ENCODE measurements at regions not wholly inside any gene's neighbourhood (a gene's known extent, or its start where the extent isn't known, plus 50 kb on each side); places are given as distances from the start of the nearest gene placed in this dataset.

GRCh38 chr10:88181902-88182600, 318.6 kb downstream of the PTEN start:
- intact Hi-C loops (cut with DNase I) = no loop called here
- DNase-seq (ENCODE audit: low spot score) = no peak

GRCh38 chr10:88182601-88182930, 319.1 kb downstream of the PTEN start:
- no peak for DNase-seq (ENCODE audit: low spot score)
- intact Hi-C loops (cut with DNase I) = no loop called here

DNA sequence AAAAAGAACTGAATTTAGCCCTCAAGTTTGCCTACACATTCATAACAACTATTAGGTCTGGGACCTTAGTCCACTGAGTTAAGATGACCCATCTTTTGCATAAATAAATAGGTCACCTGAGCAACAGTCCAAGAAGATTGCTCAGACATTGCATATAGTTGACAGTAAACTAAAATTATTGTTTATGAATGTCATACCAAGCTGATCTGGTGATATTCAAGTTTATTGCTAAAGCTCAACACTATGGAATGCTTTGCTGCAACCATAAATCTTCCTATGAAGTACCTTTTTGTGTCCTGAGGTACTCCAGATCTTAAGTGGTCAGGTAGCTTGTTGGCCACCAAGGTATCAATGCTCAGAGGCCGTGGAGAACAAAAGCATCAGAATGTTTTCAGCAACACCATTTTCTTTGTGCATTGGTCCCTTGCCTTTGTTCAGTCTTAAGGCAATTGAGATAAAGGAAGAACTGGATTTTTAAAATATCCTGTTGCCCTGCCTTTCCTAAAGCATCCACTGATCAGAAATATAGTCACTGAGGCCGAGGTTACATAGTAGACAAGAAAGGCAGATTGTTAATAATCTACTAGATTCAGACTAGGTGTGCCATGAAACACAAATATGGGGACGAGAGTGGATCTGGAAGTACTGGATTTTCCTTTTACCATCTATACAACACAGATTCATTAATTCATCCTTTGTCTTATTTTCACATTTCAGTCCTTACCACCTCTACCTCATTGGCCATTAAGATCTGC, 321.3 kb downstream of the PTEN start:
- intact Hi-C loops (cut with DNase I) = no loop called here

GRCh38 chr10:88185830-88186229, 322.4 kb downstream of the PTEN start:
- intact Hi-C loops (cut with DNase I) = no loop called here
- DNase-seq (ENCODE audit: low spot score) = no peak

More for the DNA sequence above, 321.3 kb downstream of the PTEN start:
- DNase-seq (ENCODE audit: low spot score) = no peak

GRCh38 chr10:88186335-88186734, 322.9 kb downstream of the PTEN start:
- intact Hi-C loops (cut with DNase I) = no loop called here
- DNase-seq (ENCODE audit: low spot score) = no peak

DNA sequence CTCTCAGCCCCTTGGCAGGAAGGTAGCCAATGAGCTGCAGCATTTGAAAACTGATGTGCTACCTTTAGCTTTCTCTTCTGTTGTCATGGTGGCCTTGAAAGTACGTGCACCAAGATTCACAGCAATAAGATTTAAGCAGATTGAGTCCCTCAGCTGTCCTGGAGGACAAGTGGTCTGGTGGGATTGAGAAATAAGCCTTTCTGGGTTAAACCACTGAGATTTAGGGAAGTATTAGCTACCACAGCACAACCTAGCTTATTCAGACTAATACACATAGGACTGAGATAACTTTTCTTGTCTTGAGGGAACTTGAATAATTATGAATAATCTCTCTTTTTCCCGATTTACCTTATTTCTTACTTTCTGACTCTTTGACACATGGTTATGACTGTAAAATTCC, 324.0 kb downstream of the PTEN start:
- no peak for DNase-seq (ENCODE audit: low spot score)
- intact Hi-C loops (cut with DNase I) = no loop called here

GRCh38 chr10:88190123-88190522, 326.7 kb downstream of the PTEN start:
- intact Hi-C loops (cut with DNase I) = no loop called here
- no peak for DNase-seq (ENCODE audit: low spot score)

- intact Hi-C loops (cut with DNase I) = no loop called here
- no peak for DNase-seq (ENCODE audit: low spot score)
Observed at GRCh38 chr10:88190540-88191235, 327.3 kb downstream of the PTEN start.

DNA sequence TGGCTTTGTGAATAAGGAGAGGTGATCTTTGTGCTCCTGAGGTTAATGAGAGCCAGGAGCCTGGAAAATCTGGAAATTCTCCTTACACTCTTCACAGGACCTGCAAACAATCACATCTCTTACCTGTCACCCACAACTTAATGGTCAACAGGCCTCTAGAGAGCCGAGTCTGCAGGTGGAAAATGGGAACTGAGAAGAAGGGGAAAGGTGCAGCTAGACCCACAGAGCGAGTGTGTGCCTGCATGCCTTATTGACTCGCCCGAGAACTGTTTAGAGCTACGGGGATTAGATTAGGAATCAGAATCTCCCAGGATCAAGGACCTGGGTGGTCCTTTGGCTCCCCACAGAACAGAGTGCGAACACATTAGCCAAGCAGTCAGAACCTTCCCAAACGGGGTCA, 329.6 kb downstream of the PTEN start:
- intact Hi-C loops (cut with DNase I) = no loop called here
- no peak for DNase-seq (ENCODE audit: low spot score)

DNA sequence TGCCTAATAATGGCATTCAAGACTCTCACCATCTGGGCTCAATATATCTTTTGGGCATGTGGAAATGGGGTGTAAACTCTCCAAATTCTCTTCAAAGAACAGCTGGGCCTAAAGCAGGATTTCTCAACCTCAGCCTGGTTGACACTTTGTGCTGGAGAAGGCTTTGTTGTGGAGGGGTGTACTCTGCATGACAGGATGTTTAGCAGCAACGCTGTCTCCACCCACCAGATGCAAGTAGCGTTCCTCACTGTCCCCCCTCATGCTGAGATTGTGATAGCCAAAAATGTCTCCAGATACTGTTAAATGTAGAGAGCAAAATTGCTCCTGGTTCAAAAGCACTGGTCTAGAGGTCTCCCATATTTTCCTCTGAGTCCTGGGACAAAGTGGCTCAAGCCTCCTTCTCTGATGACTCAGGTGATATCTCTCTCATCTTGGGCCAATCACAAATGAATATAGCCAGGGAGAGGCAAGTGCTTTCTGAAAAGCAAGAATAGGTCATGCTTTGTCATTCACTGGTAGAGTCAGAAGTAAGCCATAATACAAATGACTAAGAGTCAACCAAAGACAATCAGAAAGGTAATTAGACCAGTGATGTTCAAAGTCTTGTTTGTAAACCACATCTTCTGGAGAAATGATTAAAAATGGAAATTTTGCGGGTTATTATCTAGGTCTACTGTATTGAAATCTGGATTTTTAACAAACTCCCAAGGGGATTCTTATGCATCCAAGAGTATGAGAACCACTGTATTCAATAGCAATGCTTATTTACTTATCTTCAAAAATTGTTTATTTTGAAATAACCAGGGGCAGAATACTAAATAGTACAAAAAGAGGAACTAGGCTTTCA, 330.8 kb downstream of the PTEN start:
- DNase-seq (ENCODE audit: low spot score) = no peak
- intact Hi-C loops (cut with DNase I) = no loop called here

GRCh38 chr10:88194961-88195367, 331.5 kb downstream of the PTEN start:
- no peak for DNase-seq (ENCODE audit: low spot score)
- intact Hi-C loops (cut with DNase I) = no loop called here

- intact Hi-C loops (cut with DNase I) = no loop called here
- DNase-seq (ENCODE audit: low spot score) = no peak
Observed at GRCh38 chr10:88195841-88196240, 332.4 kb downstream of the PTEN start.

DNA sequence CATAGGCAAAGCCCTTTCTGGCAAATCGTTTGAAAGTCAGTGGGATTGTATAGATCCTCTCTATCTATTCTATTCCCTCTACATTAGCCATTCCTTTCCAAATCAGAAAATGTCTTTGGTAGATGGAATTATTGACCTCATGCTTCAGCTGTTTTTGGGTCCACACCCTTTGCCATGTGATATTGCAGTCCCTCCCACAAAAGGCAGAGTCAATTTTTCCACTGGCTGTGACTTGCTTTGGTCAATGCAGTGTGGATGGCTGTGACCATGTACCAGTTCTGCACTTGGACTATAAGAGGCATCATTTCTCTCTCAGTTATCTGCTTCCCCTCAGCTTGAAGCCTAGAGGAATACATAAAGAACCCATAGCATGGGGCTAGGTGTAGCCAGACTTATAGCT, 332.9 kb downstream of the PTEN start:
- no peak for DNase-seq (ENCODE audit: low spot score)
- intact Hi-C loops (cut with DNase I) = no loop called here

DNA sequence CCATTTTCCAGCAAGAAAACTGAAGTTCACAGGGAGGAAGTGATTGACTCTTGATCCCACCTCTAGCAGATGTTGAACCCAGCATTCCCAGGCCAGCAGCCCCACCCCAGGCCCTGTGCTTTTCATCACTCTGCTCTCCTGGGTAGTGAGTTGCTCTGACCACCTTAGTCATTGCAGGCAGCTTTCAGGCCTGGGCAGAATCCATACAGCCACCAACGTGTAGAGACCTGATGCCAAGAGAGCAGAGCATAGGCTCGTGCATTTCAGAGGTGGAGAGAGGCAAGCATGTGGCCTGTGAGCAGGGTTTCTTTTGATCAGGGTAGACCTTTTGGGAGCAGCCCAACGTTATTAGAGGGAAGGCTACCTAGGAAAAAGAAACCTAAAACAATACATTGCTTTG, 334.6 kb downstream of the PTEN start:
- no peak for DNase-seq (ENCODE audit: low spot score)
- intact Hi-C loops (cut with DNase I) = no loop called here

DNA sequence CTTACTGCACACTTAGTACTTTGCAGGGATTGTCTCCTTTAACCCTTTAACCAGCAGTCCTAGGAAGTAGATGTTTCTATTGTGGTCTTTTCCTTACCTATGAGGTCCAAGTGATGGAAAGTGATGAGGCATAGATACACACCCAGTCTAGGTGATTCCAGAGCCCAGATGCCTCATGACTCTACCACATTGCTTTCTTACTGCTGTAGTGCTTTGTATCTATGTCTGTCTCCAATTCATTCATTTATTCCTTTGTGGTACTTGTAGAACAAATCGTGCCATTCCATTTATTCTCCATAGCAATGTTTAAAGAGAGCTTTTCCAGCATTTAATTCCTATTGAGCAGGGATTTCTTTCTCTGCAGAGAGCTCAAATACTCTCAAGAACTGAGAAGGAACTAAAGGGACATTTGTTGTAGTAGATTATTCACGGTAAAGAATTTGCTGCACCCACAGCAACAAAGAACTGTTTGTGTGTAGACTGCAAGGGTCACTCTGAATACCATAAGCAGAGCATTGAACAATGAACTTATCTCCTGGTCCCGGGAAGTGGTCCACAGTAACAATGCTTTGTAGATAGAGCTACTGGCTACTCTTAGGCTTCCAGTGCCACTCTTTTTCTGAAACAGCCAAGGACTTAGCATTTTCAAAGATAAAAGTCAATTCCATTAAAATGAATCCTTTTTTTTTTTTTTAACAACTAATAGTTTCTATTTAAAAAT, 337.0 kb downstream of the PTEN start:
- no peak for DNase-seq (ENCODE audit: low spot score)
- intact Hi-C loops (cut with DNase I) = no loop called here

- intact Hi-C loops (cut with DNase I) = no loop called here
- DNase-seq (ENCODE audit: low spot score) = no peak
Observed at GRCh38 chr10:88205842-88206446, 342.5 kb downstream of the PTEN start.

- intact Hi-C loops (cut with DNase I) = no loop called here
- no peak for DNase-seq (ENCODE audit: low spot score)
Observed at GRCh38 chr10:88207121-88207546, 343.7 kb downstream of the PTEN start.

GRCh38 chr10:88209231-88209630, 345.8 kb downstream of the PTEN start:
- intact Hi-C loops (cut with DNase I) = no loop called here

More at GRCh38 chr10:88209231-88209630, 345.8 kb downstream of the PTEN start:
- DNase-seq (ENCODE audit: low spot score) = no peak

Data from cardiac septum (tissue), 1 donor.